Transverse colon (tissue), 3 donors: ENCODE measurements at regions not wholly inside any gene's neighbourhood (a gene's known extent, or its start where the extent isn't known, plus 50 kb on each side); places are given as distances from the start of the nearest gene placed in this dataset.

Experiments used
- EP300 ChIP-seq: sonication (generic); formaldehyde crosslinking; IDR thresholded peaks from one replicate; pipeline ENCODE4 v1.6.1; 2017; ENCODE audit warnings: antibody characterized with exemption, low read depth
- TF ChIP-seq, protein P1 (sequence below), 5 experiments: fragments of 200-600 bp in 3 of 5; fragments of 450-650 bp in 2 of 5; sonication (generic) in 3 of 5; IDR thresholded peaks; 1 replicate in 2 of 5; 2 replicates in 3 of 5; pipeline ENCODE4 v1.5.1; 2016 to 2017; ENCODE audit warnings: antibody characterized with exemption in 5 of 5, inconsistent platforms in 3 of 5, mild to moderate bottlenecking in 2 of 5, moderate library complexity in 1 of 5

- TF ChIP-seq, protein P1, sequence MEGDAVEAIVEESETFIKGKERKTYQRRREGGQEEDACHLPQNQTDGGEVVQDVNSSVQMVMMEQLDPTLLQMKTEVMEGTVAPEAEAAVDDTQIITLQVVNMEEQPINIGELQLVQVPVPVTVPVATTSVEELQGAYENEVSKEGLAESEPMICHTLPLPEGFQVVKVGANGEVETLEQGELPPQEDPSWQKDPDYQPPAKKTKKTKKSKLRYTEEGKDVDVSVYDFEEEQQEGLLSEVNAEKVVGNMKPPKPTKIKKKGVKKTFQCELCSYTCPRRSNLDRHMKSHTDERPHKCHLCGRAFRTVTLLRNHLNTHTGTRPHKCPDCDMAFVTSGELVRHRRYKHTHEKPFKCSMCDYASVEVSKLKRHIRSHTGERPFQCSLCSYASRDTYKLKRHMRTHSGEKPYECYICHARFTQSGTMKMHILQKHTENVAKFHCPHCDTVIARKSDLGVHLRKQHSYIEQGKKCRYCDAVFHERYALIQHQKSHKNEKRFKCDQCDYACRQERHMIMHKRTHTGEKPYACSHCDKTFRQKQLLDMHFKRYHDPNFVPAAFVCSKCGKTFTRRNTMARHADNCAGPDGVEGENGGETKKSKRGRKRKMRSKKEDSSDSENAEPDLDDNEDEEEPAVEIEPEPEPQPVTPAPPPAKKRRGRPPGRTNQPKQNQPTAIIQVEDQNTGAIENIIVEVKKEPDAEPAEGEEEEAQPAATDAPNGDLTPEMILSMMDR (IDR thresholded peaks at IDR 0.05): no peak
- no peak for TF ChIP-seq EP300
These were observed 612.8 kb downstream of the IPMK start for GRCh38 chr10:57654856-57655255.
